T-helper 1 cell (primary cell): ENCODE measurements at regions not wholly inside any gene's neighbourhood (a gene's known extent, or its start where the extent isn't known, plus 50 kb on each side); places are given as distances from the start of the nearest gene placed in this dataset.

Experiments used
- DNase-seq, 5 donors: peaks; one replicate each; pipeline ENCODE4 v3.0.0-alpha.2; 2012 to 2020

DNA sequence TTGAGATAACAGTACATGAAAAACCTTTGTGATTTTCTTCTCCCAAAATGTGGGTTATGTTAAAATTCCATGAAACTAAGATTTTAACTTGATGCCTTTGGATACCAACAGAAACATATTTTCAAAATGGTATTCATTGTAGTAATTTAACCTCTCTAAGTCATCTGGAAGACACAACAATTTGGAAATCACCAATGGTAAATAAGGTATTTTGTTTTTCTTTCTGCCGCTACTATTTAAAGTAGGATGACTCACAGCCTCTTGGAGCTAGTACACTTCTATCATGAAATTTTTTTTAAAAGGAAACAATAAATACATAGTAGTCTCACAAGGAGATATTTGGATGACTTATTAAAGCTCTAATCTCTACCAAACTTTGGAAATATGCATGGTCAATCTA lies 291.6 kb upstream of the VEPH1 start:
- DNase-seq = no peak

DNA sequence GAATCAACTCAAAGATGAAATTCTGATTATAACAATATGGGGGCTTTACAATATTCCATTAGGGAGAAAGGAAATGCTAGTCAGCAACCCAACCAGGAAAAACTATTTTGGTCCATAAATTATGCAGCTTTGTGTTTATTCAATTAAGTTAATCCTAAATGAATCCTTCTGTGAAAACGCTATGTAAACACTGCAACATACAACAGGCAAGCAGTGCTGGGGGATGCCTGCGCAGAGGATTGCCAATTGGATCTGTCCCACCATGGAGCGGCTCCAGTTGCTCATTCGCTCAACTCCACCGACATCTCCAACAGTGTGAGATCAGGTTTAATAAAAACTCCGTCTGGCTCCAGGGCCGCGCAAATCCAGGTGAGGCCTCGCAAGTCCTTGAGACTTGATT lies 290.5 kb upstream of the VEPH1 start:
- DNase-seq = no peak

DNA sequence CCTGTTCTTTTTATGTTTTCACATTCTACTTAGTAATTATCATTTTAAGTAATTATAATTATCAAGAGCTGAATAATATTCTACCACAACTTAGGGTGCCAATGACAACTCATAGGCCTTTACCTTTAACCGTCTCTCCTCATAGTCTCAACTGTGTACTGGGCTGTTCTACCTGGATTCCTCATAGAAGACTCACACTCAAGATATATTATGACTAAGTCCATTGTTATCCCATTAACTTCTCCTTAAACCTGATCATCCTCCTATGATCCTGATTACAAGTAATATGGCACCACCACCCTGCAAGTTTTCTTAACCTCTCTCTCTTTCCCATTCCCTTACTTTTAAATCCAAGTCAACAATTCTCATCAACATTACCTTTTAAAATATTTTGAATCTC lies 285.9 kb upstream of the VEPH1 start:
- DNase-seq = no peak

DNA sequence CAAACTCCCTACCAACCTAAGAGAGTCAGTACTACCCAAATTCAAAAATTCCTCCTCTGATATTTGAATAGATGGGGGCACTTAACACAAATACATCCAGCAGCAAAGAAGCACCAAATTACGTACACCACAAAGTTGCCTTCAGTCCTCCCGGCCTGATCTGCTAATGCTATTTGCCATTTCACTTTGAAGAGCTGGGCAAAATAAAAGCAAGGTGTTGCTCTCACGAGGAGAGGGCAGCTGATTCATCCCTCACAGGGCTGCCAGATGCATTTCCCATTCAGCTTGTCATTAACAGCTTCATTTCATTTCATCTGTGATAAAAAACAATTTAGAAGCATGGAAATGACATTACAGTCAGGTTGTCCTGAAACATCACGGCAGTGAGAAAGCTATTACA lies 283.4 kb upstream of the VEPH1 start:
- DNase-seq = no peak

DNA sequence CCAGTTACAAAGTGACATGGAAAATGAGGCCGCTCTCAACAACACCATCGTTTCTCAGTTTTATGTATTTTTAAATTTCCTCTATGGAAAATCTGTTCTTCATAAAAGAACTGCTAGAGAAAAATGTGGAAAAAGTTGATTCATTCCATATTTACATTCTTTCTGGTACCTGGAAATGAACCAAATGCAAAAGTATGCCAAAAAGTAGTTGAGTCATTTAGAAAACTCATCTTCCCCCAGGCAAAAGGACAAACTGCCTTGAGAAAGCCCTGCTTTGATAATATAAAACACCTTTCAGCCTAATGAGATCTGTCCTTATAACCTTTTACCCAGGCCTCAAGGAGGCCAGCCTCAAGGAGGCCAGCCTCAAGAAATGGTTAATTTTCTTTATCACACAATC lies 283.0 kb upstream of the VEPH1 start:
- DNase-seq = no peak

DNA sequence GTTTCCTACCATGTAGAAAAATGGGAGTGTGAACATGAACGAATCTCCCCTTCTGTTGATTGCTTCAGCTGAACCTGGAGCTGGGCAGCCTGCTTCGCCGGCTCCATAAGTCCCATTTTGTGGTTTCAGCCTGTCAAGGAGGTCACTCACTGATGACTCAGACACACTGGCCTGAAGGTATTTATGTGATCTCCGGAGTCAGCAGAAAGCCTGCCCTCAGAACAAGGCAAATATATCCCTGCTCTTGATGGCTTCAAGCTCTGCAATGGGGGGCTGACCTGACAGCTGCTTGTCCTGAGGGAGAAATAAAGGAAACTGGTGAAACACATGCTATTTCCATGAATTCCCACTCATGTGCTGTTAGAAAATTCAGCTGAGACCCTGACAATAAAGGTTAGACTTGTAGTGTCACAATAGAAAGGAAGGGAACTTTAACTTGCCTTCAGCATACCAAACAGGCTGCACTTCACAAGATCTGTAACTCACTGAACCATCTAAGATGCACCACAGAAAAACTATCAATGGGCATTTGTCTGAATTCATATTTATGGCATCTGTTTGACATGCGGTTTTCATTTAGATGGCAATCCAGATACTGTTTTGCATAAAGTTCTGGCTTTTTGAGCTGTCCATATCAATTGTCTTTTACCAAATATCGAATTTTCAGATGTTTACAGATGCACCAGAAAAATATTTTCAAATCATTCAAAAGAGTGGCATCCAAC lies 282.0 kb upstream of the VEPH1 start:
- DNase-seq = no peak

DNA sequence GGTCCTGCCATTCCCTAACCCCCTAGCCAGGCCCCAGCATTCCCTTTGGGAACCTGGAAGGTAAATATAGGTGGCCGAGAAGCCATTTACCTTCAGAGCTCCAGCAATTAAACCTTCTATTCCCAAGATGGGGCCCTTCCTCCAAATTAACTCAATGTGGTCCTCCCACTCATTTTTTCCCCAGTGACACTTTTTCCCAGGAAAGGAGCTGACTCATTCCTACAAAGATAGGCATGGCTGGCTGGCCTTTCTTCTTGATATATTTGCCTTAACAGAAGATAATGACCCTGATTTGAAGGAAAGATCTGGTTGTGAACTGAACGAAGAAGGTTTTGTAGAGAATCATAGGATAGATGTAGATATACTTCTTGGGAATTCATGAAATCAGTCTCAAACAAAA lies 279.0 kb upstream of the VEPH1 start:
- no peak for DNase-seq

DNA sequence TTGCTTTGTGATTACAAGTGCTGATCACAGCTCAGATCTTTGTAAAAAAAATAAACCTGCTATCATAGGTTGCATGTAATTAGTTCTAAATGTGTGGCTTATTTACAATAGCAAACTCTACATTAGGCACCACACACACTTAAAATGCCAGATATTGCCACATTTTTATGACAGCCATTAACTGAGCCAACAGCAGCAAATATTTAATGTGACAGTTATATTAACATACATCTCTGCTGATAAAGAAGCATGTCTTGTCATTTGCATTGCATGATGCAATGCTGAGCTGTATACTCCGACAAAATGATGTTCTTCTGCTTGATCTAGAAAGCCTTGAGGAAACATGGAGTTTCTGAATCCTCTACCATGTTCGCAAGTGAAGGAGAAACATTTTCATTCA lies 273.6 kb upstream of the VEPH1 start:
- DNase-seq = no peak

DNA sequence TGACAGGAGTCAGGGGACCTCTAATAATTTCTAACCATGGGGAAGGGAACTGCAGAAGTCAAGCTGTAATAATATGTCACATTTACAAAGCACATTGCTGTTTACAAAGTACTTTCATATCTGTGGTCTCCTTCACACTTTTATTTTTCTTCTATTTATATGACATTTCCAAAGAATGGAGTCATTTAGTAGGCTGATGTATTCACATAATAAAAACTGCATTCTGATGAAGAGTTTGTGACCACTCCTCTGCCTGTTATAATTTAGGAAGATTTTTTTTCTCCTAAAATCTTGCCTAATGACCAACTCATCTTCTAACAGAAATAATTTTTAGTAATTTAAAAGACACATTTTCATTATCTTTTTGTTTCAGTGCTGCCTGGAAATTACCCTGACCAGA lies 272.2 kb upstream of the VEPH1 start:
- no peak for DNase-seq

DNA sequence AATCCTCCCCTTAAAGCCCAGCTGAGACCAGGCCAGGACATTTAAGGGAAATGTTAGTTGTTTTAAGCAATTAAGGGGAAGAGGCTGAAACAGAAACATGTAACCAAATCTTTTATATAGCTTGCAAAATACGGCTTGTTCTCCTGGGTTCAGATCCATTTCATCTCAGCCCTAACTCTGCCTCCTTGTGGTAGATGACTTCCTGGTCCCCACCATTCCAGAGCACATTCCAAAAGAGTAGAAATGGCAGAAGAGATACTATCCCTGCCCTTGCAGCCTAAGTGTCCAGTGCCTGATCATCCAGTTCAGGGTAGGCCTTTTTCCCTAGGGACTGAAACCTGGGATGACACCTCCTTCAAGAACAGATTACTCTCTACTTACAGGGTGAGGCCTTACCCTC lies 266.2 kb upstream of the VEPH1 start:
- no peak for DNase-seq

DNA sequence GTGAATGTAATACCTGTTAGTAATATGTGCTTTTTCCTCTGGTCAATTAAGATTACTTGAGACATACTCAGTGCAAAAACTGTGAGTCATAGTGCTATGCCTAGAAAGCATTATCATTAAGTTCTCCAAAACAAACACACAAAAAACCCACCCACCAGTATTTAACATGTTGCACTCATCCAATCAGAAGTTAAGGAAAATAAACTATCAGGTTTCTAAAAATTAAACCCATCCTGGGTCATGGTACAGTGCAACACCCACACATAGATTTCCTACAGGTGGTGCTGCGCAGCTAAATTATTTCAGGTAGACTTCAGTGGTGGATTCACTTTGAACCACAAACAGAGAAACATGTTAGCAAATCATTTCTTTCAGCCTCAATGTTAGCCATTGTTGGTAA lies 264.4 kb upstream of the VEPH1 start:
- no peak for DNase-seq

DNA sequence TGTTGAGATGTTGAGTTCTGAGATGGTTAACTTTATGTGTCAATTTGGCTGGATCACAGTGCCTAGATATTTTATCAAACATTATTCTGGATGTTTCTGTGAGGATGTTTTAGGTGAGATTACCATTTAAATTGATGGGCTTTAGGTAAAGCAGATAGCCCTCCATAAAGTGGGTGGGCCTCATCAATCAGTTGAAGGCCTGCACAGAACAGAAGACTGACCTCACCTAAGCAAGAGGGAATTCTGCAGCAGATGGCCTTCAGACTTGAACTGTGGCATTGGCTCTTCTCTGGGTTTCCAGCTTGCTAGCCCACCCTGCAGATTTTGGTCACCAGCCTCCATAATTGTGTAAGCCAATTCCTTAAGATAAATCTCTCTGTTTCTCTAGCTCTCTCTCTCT lies 260.4 kb upstream of the VEPH1 start:
- no peak for DNase-seq

DNA sequence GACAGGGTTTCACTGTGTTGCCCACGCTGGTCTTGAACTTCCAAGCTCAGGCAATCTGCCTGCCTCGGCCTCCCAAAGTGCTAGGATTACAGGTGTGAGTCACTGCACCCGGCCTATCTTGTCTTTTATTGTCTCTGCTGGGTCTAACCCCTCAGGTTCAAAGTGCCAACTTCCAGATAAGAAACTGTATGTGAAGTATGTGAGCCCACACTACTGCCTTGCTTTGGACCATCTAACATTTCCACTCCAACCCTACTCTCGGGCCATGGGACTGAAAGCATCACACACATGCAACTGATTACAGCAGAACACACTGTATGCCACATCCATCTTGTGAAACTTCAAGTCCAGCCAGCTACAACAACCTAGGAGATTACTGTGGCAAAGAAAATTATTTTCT lies 256.1 kb upstream of the VEPH1 start:
- no peak for DNase-seq

DNA sequence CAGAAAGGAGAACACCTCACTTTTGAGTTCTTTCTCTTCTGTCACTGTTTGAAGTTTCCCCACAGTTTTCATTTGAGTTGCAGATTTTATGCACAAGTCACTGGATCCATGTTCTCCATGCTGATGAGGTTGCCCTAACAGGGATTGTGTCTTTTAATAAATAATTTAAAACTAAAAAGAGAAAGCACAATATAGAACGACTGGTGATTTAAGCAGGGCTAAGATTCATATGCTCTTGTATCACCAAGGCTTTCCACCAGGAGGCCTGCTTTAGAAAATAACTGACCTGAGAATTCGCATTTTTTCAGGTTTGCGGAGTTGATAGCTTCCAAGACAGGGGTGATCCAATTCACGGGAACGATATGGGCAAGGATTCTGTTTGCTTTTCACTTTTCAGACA lies 252.0 kb upstream of the VEPH1 start:
- DNase-seq = no peak

DNA sequence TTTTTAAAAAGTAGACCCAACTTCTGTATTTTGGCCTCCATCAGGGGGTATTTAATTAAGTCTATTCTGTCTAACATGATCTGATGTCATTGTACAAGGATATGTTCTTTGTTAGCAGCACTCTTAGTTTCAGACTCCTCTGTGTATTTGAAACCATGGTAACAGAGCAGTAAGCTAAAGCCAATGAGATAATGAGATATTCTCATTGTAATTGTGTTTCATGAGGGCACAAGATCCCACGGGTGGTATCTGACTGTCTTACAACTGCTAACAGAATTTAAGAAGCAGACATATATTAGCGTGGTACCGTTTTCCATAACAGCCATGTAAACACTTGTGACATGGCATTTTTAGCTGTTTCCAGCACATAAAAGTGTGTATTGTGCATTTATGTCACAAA lies 251.2 kb upstream of the VEPH1 start:
- DNase-seq = no peak

DNA sequence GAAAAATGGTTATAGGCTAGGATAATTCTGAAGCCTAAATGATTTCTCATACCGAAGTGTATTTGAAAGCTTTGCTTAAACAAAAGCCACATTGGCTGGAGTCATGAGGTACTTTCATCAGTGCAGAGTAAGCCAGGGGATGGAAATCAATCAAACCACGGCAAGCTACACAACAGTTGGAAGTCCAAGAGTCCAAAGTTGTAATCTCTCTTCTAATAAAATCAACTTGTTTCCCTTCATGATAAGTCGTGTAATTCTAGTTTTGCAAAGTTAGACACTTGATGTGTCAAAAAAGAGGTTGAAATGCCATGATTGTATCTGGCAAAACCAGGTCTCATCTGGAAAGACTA lies 250.5 kb upstream of the VEPH1 start:
- DNase-seq = no peak

DNA sequence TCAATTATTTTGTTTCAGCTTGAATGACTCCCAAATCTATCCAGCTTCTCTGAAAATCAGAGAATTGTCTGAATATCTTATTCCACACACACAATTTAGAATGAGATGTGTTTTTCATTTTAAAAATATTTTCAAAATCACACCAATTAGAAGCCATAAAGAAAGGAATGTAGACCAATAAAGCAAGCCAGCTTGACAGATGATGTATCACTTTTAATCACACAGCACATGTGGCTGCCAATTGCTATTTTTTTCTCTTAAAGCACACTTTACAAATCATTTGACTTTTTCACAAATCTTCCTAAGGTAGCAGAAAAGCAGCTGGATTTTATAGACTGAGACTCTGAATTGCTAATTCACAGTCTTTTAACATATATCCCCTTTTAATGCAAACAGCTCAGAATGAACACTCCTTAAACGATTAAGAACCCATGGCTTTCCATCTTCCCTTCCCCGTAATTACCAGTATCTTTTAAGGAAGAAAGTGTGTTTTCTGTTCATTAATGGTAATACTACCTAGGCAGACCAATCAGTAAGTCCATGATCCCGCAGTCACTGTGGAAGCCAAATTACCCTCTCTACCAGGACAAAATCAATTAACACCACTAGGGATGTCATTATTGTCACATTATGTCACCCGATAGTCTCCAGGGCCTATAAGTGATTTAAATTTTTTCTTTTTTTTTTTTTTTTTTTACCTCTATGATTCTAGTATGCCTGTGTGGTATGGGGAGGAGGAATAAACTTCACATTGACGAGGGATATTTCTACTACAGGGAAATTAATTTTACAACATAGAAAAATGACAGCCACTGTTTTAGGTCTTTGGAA lies 250.0 kb upstream of the VEPH1 start:
- no peak for DNase-seq

DNA sequence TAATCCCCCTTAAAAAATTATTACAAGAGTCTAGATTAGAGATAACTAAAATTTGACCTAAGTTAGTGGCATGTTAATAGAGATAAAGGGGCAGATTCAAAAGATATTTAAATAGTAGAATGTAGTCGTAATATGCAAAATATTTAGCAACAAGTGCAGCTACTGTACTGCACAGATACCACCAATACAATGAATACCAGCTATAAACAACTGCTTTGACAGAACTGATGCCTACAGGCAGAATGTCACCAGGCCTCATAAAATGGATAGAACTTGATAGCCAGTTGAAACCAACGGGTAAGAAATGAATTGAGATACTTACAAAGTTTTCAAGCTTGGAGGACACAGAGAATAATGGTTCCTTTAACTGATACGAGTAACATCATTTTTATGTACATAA lies 249.3 kb upstream of the VEPH1 start:
- no peak for DNase-seq

DNA sequence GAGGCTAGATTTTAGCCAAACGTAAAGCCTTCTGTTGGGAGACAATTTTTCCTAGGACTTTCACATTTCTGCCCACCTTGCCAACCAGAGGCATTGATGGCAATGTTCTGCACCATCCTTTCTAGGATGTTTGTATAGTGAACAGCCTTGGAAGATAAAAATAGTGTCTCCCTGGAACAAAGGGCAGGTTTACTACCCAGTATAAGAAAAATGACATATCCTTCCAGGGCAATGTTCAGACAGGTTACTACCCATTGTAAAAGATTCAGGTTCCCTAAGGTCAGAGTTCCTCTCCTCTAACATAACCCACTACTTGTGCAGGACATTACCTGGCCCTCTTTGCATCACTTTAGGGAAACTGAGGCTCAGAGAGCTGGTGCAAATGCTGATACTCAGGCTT lies 248.2 kb upstream of the VEPH1 start:
- no peak for DNase-seq

DNA sequence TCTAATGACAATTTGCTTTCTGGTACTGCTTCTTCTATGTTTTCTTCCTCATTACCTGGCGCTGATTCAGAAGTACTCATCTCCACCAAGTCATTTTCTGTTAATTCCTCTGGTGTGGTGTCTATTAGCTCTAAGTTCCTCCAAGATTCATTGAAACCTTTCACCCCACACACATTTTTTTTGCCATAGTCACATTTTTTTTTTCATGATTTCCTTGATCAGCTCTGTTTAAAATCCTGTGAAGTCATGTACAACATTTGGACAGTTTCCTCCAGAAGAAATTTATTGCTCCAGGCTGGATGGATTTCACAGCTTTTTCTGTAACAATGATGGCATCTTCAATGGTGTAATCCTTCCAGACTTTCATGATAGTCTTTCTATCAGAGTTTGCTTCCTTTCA lies 243.2 kb upstream of the VEPH1 start:
- no peak for DNase-seq

DNA sequence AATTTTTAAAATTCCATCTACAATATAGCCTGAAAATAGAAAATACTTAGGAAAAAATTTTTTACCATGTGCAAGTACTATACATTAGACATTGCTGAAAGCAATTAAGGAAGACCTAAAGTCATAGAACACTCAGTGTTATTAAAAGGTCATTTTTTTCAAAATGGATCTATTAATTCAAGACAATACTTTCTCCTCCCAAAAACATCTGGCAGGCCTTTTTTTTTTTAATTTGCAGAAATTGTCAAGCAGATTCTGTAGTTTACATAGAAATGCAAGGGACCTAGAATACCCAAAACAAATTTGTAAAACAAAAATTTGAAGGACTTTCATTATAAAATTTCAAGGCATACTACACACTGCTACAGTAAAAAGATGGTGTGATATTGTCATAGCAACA lies 238.4 kb upstream of the VEPH1 start:
- no peak for DNase-seq

DNA sequence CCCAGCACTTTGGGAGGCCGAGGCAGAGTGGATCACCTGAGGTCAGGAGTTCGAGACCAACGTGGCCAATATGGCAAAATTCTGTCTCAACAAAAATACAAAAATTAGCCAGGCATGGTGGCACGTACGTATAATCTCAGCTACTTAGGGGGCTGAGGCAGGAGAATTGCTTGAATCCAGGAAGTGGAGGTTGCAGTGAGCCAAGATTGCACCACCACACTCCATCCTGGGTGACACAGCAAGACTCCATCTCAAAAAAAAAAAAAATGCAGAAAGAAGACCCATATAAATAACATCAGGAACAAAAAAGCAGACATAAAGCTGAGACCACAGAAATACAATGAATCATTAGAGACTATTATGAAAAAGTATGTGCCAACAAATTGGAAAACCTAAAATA lies 235.2 kb upstream of the VEPH1 start:
- no peak for DNase-seq

DNA sequence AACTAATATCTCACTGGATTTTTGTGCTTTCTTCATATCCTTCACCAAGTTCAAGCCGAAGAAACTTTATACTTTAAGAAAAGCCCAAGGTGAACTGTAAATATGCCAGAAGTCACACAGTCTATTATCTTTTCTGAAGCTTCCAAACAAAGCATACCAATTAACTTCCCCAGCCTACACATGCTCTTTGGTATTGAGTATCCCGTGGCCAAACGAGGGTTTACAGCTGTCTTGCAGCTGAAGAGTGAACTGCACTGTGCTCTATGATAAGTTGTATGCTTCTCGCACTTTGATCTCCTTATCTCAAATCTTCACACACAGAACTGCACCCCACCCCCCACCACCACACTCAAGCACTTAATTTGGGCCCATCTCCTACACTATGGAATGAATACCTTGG lies 215.6 kb upstream of the VEPH1 start:
- DNase-seq = no peak

DNA sequence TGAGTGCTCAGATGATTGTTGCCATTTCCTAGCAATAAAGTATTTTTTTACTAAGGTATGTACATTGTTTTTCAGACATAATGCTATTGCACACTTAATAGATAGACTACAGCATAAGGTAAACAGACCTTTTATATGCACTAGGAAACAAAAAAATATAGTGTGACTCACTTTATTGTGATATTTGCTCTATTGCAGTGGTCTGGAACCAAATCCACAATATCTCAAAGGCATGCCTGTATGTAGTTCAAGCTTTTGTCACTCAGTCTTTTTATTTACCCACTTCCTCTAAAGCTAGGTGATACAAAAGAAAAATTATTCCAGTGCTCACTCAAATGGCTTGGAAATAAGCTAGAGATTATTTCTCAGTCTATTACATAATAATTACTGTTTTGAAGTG lies 209.9 kb upstream of the VEPH1 start:
- no peak for DNase-seq

DNA sequence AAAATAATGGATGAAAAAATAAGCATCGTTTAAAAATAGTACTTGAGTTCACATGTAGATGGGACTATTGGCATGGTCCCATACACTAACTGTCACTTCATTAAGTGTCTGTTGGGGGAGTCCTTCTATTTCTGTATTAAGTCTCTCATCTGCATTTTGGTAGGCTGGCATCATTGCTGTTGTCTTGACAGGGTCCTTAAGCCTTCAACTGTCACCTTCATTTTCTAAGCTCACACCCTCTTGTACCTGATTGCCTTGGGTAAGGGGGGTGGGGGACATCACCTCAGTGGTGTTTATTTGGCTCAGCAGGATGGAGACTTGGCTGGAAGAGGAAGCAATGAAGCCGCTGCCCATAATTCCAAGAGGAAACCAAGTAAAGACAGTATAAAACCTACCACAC lies 202.0 kb upstream of the VEPH1 start:
- no peak for DNase-seq
